ENCODE measurements at regions not wholly inside any gene's neighbourhood (a gene's known extent, or its start where the extent isn't known, plus 50 kb on each side); places are given as distances from the start of the nearest gene placed in this dataset.
A peak's percentile ranks its signal among the peaks of the same experiment; 100 is the strongest.

DNA sequence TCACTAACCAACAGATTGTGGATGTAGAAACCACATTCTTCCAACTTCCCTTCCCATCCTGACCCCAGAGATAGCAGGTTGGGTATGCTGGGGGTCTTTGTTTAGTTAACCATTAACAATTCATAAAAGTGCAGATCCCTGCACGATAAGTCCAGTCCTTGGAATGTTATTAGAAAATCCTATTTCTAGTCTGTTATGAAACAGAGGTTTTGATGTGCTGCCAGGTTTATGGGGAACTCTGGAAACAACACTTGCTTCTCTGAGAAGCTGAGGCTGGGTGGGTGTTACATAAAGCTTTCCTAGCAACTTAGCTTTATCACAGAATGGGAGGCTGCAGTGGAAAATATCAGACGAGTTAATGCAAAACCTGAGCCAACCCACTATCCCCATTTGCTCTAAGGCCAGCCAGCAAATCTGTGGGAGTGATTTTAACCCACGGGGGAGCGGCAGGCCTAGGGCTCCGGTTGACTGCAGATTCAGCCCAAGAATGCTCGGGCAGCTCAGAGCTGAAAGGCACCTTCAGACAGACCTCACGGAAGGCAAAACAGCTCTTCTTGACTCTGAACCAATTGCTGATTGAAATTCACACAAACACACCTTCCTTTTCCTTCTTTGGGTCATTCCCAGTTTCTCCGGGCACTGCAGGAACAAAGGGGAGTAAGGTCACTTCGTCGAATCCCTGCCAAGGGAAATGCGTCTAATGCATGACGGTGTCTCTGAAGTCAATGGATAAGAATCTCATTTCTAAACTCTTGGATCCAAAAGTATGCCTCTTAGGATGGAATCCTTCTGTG lies 111.7 kb upstream of the IRF2BP2 start:
- ATAC-seq, result peak; percentile 1 to 11
- Histone ChIP-seq H3K4me1 (peaks cover 96% of the 10 kb centered on the region), H3K27ac (peak overlapping the region; percentile 99), H3K9me3 (no peaks in the 10 kb centered on the region), H3K27me3 (ENCODE audit: low read depth) (no peaks in the 10 kb centered on the region), H3K4me3 (no peak overlapping the region), H3K36me3 (no peaks in the 10 kb centered on the region)
- intact Hi-C loops (cut with DNase I), result loop anchor here (5.0 kb wide), 2 partner anchors 109 to 224 kb away; partner anchors contain the start of gene IRF2BP2
- no peak for TF ChIP-seq CTCF (IDR thresholded peaks at IDR 0.05)
- DNase-seq, result no peak

DNA sequence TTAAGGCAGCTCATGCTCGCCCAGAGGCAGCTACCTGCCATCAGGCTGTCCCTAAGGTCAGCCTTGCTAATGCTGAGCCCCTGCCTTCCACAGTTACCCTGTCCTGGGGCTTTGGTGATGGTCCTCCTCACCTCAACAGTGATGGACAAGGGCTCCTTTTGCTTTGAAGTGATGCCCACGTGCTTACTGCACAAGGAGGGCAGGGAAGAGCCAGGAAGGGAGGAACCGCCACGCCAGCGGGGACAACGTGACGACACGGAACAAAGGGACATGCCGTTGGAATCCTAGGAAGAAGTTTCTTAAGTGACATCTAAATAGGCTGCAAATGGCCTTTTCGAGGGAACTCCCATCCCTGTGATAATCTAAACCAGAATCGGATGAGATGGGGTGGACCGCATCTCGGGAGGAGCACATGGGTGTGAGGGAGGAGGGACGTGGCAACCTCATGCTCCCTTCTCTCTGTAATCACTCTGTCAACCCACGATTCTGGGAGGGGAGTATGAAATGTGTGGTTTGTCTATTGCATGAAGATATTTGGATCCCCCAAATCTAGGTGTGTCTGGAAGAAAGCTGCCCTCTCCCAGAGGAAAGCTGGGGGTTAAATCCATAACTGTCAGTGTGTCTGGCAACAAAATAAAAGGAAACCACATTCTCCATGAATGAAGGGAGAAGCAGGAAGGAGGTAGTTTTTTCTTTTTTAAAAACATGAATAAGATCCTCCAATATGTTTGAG lies 110.9 kb upstream of the IRF2BP2 start:
- Histone ChIP-seq H3K27ac (peak overlapping the region; percentile 99), H3K4me3 (no peak overlapping the region), H3K27me3 (ENCODE audit: low read depth) (no peaks in the 10 kb centered on the region), H3K36me3 (no peaks in the 10 kb centered on the region), H3K9me3 (no peaks in the 10 kb centered on the region), H3K4me1 (peaks cover 96% of the 10 kb centered on the region)
- DNase-seq (no peak), ATAC-seq (no peak)
- intact Hi-C loops (cut with DNase I), result loop anchor here (5.0 kb wide), 2 partner anchors 109 to 224 kb away; partner anchors contain the start of gene IRF2BP2
- no peak for TF ChIP-seq CTCF (IDR thresholded peaks at IDR 0.05)

GRCh38 chr1:234719454-234720251 lies 109.7 kb upstream of the IRF2BP2 start:
- Histone ChIP-seq H3K9me3 (no peaks in the 10 kb centered on the region), H3K27ac (peak overlapping the region; percentile 99), H3K4me1 (peaks cover 88% of the 10 kb centered on the region), H3K36me3 (no peaks in the 10 kb centered on the region), H3K27me3 (ENCODE audit: low read depth) (no peaks in the 10 kb centered on the region), H3K4me3 (no peak overlapping the region)
- DNase-seq (no peak), ATAC-seq (no peak)
- intact Hi-C loops (cut with DNase I), result loop anchor here (5.0 kb wide), 2 partner anchors 107 to 222 kb away; partner anchors contain the start of gene IRF2BP2
- no peak for TF ChIP-seq CTCF (IDR thresholded peaks at IDR 0.05)

- Histone ChIP-seq H3K36me3 (no peaks in the 10 kb centered on the region), H3K27me3 (ENCODE audit: low read depth) (no peaks in the 10 kb centered on the region), H3K4me3 (no peak overlapping the region), H3K4me1 (peaks cover 82% of the 10 kb centered on the region), H3K27ac (peak overlapping the region; percentile 99), H3K9me3 (no peaks in the 10 kb centered on the region)
- DNase-seq, result no peak
- no peak for ATAC-seq
- intact Hi-C loops (cut with DNase I), result no loop called here
- no peak for TF ChIP-seq CTCF (IDR thresholded peaks at IDR 0.05)
These were observed 108.8 kb upstream of the IRF2BP2 start for GRCh38 chr1:234718496-234719453.
